Activated B cell treated with CpG ODN at 0.5 μM for 24 hours (primary cell): ENCODE measurements at regions not wholly inside any gene's neighbourhood (a gene's known extent, or its start where the extent isn't known, plus 50 kb on each side); places are given as distances from the start of the nearest gene placed in this dataset.

Experiments
- ATAC-seq: fragments of 200-7000 bp; cut with Tn5 transposase; one replicate; pipeline ENCODE4 v1.10.0; 2021; ENCODE audit warnings: low read depth, mild to moderate bottlenecking, moderate library complexity
- CTCF ChIA-PET: fragments of 350-600 bp; sonication (Branson Sonifier 250); formaldehyde crosslinking; loops from one replicate; lab custom pipeline; 2021; ENCODE audit warnings: antibody characterized with exemption; lab: Charles Lee
- POLR2A ChIA-PET: fragments of 350-600 bp; sonication (Branson Sonifier 250); formaldehyde crosslinking; loops from one replicate; lab custom pipeline; 2021; ENCODE audit warnings: antibody characterized with exemption; lab: Charles Lee
- DNase-seq: peaks from one replicate; pipeline ENCODE4 v3.0.0; 2022
- H3K27ac Mint-ChIP-seq: one replicate; pipeline ENCODE4 v1.8.0; 2020; ENCODE audit warnings: mixed read lengths
- H3K27me3 Mint-ChIP-seq: one replicate; pipeline ENCODE4 v1.8.0; 2021; ENCODE audit warnings: mixed read lengths
- H3K36me3 Mint-ChIP-seq: one replicate; pipeline ENCODE4 v1.8.0; 2021; ENCODE audit warnings: low read depth, mixed read lengths
- H3K4me1 Mint-ChIP-seq: one replicate; pipeline ENCODE4 v1.8.0; 2021; ENCODE audit warnings: mixed read lengths
- H3K4me3 Mint-ChIP-seq: one replicate; pipeline ENCODE4 v1.8.0; 2020; ENCODE audit warnings: mild to moderate bottlenecking, mixed read lengths
- H3K9me3 Mint-ChIP-seq: one replicate; pipeline ENCODE4 v1.8.0; 2020; ENCODE audit warnings: mixed read lengths
- intact Hi-C: fragments of 100-400 bp; cut with micrococcal nuclease; formaldehyde crosslinking; loops from one replicate; pipeline ENCODE4 v1.15.1; 2024
- TF ChIP-seq, protein P1 (sequence below): fragments of 200-600 bp; IDR thresholded peaks from one replicate; pipeline ENCODE4 v1.8.0; 2022; ENCODE audit warnings: antibody characterized with exemption, mild to moderate bottlenecking

DNA sequence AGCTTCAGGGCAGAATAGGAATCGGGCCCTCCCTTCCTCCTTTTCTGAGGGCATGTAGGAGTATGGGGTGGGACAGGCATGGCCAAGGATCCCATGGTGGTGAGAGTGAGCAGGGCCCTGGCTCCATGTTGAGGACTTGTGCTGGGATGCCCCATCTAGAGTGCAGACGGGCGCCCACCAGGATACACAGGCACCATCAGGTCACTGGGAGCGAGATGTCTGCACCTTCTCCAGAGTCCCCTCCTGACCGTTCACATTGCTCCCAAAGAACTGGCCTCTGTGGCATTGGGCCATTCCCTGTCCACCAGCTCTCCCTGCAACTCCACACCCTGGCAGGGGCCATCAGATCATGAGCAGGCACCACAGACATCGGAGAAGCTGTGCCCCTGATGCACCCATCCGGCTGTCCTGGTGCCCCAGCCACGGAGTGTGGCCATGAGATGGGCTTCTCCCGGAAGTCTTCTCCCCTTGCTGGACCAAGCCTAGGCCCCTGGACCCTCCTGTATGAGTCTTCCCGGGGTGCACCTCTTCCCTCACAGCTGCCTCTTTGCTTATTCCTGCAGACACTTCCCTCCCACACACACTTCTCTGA, 195.0 kb downstream of the IRX2 start:
- no peaks in the 10 kb centered on the region for H3K36me3 Mint-ChIP-seq
- DNase-seq (no peak), ATAC-seq (no peak)
- H3K9me3 Mint-ChIP-seq, result peaks cover 24% of the 10 kb centered on the region
- H3K4me1 Mint-ChIP-seq, result no peaks in the 10 kb centered on the region
- no peaks in the 10 kb centered on the region for H3K27me3 Mint-ChIP-seq
- H3K27ac Mint-ChIP-seq, result no peak overlapping the region
- intact Hi-C loops, result no loop called here
- TF ChIP-seq, protein P1, sequence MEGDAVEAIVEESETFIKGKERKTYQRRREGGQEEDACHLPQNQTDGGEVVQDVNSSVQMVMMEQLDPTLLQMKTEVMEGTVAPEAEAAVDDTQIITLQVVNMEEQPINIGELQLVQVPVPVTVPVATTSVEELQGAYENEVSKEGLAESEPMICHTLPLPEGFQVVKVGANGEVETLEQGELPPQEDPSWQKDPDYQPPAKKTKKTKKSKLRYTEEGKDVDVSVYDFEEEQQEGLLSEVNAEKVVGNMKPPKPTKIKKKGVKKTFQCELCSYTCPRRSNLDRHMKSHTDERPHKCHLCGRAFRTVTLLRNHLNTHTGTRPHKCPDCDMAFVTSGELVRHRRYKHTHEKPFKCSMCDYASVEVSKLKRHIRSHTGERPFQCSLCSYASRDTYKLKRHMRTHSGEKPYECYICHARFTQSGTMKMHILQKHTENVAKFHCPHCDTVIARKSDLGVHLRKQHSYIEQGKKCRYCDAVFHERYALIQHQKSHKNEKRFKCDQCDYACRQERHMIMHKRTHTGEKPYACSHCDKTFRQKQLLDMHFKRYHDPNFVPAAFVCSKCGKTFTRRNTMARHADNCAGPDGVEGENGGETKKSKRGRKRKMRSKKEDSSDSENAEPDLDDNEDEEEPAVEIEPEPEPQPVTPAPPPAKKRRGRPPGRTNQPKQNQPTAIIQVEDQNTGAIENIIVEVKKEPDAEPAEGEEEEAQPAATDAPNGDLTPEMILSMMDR, result no peak
- POLR2A ChIA-PET, result no interaction called here
- no peak overlapping the region for H3K4me3 Mint-ChIP-seq
- CTCF ChIA-PET, result no interaction called here

DNA sequence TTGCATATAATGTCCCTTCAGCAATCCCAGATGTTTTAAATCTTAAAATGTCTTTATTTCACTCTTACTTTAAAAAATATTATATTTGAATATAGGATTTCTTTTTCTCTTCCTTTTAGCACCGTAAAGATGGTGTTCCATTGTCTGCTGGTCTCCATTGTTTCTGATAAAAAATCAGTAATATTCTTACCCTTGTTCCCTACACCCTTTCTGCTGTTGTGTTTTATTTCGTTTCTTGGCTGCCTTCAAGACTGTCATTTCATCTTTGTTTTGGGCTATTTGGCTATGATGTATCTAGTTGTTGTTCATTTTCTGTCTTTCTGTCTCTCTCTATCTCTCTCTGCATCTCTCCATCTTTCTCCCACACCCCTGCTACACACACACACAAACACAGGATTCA, 197.9 kb downstream of the IRX2 start:
- peaks cover 26% of the 10 kb centered on the region for H3K9me3 Mint-ChIP-seq
- ATAC-seq (no peak), DNase-seq (no peak)
- H3K36me3 Mint-ChIP-seq, result no peaks in the 10 kb centered on the region
- TF ChIP-seq, protein P1, result no peak
- intact Hi-C loops, result no loop called here
- ChIA-PET CTCF (no interaction called here), POLR2A (no interaction called here)
- H3K27me3 Mint-ChIP-seq, result no peaks in the 10 kb centered on the region
- no peak overlapping the region for H3K27ac Mint-ChIP-seq
- H3K4me3 Mint-ChIP-seq, result no peak overlapping the region
- H3K4me1 Mint-ChIP-seq, result no peaks in the 10 kb centered on the region

DNA sequence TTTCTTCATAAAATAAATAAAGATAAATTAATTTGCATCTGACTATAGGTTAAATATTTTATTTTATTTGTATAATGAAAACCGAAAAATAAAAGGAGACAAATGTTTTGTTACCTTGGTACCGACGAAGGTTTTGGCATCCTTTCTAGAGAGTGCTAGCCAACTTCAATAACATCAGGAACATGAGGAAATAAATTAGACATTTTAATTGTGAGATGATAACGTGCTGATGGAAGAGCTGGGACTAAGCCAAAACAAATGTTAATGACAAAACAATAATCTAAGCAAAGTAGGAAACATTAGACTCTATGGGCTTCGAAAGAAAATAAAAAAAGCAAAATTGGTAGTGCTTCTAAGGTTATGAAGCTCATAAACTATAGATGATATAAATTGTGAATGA, 201.0 kb downstream of the IRX2 start:
- TF ChIP-seq, protein P1, result no peak
- H3K27me3 Mint-ChIP-seq, result no peaks in the 10 kb centered on the region
- POLR2A ChIA-PET, result no interaction called here
- no peak for DNase-seq
- H3K36me3 Mint-ChIP-seq, result no peaks in the 10 kb centered on the region
- H3K27ac Mint-ChIP-seq, result no peak overlapping the region
- H3K4me3 Mint-ChIP-seq, result no peak overlapping the region
- intact Hi-C loops, result no loop called here
- peaks cover 29% of the 10 kb centered on the region for H3K9me3 Mint-ChIP-seq
- no peak for ATAC-seq
- no peaks in the 10 kb centered on the region for H3K4me1 Mint-ChIP-seq
- CTCF ChIA-PET, result no interaction called here

DNA sequence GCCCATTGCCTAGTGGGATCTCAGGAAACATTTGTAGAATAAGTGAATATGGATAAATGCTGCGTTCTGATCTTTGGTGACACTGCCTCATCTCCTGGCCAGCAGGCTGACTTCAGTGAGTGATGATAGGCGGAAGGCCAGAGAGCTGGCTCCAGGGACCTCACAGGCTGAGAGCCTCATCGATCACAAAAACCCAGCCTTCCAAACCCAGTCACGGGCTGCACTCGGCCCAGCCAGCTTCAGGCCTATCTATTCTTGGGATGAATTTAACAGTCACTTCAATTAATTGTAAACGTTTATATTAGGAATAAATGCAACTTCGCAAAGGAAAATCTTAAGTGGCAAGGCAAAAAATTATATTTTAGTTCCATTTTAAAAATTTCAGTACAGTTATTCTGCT, 201.6 kb downstream of the IRX2 start:
- H3K9me3 Mint-ChIP-seq, result peaks cover 25% of the 10 kb centered on the region
- CTCF ChIA-PET, result no interaction called here
- TF ChIP-seq, protein P1, result no peak

DNA sequence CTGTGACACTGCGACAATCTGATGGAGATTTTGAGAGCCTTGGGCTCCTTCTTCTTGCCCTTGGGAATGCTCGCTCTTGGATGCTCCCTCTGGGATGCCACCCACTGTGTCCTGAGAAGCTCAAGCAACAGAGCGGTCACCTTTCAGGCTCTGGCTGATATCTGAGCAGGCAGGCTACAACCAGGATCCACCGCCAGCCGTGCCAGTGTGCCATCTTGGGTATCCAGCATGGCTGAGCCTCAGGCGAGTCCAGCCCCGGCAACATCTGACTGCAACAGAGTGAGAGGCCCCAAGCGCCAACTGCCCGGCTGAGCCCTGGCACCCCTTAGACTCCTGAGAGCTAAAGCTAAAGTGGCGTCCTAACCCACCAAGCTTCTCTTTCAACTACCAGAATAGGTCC, 202.1 kb downstream of the IRX2 start:
- Mint-ChIP-seq H3K27ac (no peak overlapping the region), H3K9me3 (peaks cover 22% of the 10 kb centered on the region), H3K36me3 (no peaks in the 10 kb centered on the region), H3K4me1 (no peaks in the 10 kb centered on the region), H3K27me3 (no peaks in the 10 kb centered on the region), H3K4me3 (no peak overlapping the region)
- intact Hi-C loops, result no loop called here
- ATAC-seq (no peak), DNase-seq (no peak)
- TF ChIP-seq, protein P1, result no peak
- POLR2A ChIA-PET, result no interaction called here
- CTCF ChIA-PET, result no interaction called here

More for the DNA sequence above, 201.6 kb downstream of the IRX2 start:
- POLR2A ChIA-PET, result no interaction called here
- ATAC-seq (no peak), DNase-seq (no peak)
- Mint-ChIP-seq H3K27me3 (no peaks in the 10 kb centered on the region), H3K36me3 (no peaks in the 10 kb centered on the region), H3K4me1 (no peaks in the 10 kb centered on the region), H3K4me3 (no peak overlapping the region), H3K27ac (no peak overlapping the region)
- intact Hi-C loops, result no loop called here
